GM21717 (cell line): ENCODE measurements at regions not wholly inside any gene's neighbourhood (a gene's known extent, or its start where the extent isn't known, plus 50 kb on each side); places are given as distances from the start of the nearest gene placed in this dataset.

Experiments used
- ATAC-seq: cut with Tn5 transposase; IDR thresholded peaks from one replicate; pipeline ENCODE4 v1.9.1; 2021; ENCODE audit warnings: mild to moderate bottlenecking, moderate library complexity; ENCODE audit not compliant: unreplicated experiment

GRCh38 chr16:86710602-86710950, 132.2 kb downstream of the FOXL1 start:
- no peak for ATAC-seq

GRCh38 chr16:86712158-86713009, 134.0 kb downstream of the FOXL1 start:
- ATAC-seq = no peak

DNA sequence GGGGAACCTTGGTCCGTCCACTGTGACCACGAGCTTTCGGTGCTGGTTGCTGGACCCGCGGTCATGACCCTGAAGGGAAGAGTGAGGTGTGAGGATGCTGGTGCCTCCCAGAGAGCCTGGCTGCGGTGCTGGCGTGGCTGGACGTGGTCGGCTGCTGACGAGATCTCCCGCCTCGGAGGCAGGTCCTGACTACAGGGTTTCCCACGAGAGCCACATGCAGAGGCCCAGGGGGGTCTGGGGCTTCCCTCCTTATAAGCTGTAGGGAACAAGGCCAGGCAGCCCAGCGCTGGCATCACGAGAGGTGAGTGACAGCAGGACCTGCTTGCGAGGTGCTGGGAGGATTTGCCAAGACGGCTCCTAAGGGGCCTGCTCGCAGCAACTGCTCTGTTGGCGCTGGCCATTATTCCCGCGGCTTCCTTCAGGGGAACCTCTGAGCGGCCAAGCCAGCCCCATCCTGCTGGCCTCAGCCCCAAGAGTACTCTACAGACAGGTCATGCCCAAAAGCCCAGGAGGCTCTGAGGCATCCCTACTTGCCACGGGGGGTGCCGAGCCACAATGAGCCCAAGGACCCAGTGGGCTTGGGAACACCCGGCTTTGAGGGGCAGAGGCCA, 134.8 kb downstream of the FOXL1 start:
- no peak for ATAC-seq

DNA sequence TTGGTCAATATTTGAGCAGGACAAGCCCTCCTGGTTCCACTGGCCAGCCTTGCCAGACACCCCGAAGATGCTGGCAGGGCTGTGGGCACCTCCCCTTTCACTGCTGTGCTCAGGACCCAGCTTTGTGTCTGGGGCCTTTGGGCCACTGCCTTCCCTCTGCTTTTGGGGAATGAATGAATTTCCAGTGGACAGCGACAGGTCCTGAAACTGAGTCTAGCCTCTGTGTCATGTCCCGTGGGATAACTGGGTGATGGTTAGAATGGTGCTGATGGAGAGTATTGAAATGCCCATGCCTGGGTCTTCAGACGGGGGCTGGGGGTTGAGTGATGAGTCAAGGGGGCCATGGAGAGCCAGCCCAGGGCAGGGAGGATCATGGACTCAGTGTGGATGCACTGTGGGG, 135.8 kb downstream of the FOXL1 start:
- no peak for ATAC-seq

DNA sequence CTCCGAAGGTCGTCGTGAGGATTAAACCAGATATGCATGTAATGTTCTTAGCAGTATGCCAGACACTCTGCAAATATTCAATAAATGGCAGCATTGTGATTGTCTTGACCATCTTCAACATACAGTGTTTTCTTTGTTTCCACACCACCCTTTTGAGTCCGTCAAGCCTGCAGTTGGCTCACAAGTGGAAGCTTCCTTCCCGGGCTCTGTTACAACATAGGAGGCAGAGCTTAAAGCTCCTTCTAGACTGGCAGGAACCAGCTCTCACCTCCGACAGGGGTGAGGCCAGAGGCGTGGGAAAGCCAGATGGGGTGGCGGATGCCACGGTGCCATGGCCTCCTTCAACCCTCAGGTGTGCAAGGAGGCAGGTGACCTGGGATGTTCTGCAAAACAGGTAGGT, 138.3 kb downstream of the FOXL1 start:
- ATAC-seq = no peak

GRCh38 chr16:86718118-86718517, 139.8 kb downstream of the FOXL1 start:
- no peak for ATAC-seq

GRCh38 chr16:86722970-86723369, 144.6 kb downstream of the FOXL1 start:
- ATAC-seq = no peak

DNA sequence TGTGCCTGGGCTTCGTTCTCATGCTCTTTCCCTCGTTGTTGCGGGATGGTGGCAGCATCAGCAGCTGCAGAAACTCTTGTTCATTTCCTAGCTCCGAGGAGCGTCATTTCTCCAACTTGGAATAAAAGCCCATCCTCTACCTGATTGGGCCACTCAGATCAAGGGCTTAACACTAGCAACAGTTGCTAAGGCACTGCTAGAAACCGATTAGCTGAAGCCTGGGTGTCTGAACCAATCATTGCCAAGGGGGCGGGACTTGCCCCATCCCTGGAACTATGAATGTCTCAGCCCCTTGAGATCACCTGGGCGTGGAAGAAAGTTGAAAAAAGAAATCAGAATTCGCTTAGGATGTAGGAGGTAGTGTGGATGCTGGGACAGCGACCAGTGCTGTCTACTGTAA, 145.3 kb downstream of the FOXL1 start:
- no peak for ATAC-seq

- no peak for ATAC-seq
Measured at GRCh38 chr16:86725401-86725800, 147.1 kb downstream of the FOXL1 start.

GRCh38 chr16:86726340-86726739, 148.0 kb downstream of the FOXL1 start:
- no peak for ATAC-seq

- ATAC-seq = no peak
Measured at GRCh38 chr16:86727131-86727530, 148.8 kb downstream of the FOXL1 start.

DNA sequence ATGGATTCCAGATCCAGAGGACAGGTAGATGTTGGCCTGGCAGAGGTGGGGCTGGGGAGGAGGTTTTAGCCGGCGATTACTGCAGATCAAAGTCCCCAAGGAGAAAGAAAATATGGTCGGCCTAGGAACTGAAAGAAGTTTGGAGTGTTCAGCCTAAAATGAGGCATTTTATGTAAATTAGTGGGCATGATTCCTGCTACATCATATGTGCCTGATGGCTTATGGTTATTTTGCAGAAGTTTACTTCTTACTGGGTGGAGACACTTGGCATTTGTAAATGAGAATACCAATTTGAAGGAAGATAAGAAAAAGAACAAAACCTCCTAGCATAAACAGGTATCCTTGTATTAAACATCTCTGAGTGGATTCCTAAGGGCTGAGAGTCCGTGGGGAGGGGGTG, 149.3 kb downstream of the FOXL1 start:
- ATAC-seq = no peak

DNA sequence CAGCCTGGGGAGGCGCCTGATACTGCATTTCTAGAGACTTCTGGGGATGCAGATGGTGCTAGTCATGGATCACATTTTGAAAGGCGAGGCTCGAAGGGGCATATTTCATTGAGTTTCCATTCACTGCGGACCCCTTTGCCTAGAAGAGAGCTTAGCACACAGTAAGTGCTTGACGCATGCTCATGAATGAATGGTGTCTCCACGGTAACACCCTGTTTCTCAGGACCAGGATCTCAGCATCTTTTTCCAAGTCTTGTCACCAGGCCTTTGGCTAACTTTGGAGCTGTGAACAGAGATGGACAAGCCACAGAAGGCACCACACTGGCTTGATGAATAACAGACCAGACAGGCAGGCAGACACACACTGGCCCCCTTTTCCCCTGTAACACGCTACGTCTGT, 151.3 kb downstream of the FOXL1 start:
- no peak for ATAC-seq

DNA sequence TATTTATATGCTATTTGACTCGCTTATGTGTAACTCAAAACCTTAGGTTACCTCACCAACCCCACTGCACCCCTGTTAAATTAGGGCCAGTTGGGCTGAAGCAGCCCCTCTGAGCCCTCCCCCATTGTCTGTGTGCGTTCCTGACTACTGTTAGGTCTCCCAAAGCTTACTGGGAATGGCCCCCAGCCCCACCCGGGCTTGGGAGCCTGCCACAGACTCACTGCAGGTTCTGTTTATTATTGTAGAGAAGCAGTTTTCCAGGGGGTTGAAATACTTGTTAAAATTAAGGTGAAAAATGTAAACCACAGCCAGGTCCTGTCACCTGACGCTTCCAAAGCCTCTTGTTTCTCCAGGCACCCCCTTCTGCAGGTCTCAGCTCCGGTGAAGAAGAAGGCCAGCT, 151.7 kb downstream of the FOXL1 start:
- ATAC-seq = no peak

DNA sequence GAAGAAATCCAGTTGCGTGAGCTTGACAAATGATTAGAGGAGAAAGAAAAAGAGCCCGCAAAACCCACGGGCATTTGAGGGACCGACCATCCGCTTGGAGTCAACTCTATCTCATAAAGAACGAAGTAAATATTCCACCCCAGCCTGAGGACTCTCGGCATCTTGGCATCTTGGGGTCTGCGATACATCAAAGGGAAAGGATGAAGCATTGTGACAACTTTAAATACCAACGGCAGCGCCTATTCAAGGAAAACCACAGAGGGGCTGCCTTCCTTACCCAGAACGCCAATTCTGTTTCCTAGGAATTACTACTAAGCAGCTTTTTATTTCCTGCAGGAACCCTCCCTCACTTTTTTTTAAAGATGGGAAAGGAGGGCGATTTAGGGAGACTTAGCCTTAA, 152.2 kb downstream of the FOXL1 start:
- no peak for ATAC-seq

DNA sequence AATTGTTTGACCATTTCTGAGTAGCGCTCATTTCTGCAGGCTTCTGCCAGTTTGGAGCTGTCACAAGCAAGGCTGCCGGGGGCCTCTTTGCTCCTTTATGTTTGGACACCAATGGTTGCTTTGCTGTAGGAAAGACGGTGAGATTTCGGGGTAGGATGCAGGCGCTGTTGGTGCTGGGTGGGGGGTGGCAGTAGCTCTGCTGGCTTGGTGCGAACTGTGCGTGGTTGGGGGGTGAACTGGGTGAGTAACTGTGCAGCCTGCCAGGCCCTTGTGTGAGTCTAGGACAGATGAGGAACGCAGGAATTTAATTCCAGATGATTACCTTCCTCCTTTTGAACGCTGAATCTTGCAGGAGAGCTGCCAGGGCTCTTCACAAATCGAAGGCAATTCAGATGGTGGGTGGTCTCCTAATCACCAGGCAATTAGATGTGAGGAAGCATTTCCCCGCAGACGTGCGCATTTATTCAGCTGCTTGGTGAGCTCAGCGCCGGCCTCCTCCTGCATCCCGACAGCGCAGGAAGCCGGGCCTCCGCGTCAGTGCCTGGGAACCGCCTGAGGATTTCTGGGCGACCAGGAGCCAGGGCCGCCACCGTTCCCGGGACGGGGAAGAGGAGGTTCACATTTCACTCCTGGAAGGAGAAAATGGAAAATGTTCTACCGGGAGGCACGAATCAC, 154.4 kb downstream of the FOXL1 start:
- no peak for ATAC-seq

DNA sequence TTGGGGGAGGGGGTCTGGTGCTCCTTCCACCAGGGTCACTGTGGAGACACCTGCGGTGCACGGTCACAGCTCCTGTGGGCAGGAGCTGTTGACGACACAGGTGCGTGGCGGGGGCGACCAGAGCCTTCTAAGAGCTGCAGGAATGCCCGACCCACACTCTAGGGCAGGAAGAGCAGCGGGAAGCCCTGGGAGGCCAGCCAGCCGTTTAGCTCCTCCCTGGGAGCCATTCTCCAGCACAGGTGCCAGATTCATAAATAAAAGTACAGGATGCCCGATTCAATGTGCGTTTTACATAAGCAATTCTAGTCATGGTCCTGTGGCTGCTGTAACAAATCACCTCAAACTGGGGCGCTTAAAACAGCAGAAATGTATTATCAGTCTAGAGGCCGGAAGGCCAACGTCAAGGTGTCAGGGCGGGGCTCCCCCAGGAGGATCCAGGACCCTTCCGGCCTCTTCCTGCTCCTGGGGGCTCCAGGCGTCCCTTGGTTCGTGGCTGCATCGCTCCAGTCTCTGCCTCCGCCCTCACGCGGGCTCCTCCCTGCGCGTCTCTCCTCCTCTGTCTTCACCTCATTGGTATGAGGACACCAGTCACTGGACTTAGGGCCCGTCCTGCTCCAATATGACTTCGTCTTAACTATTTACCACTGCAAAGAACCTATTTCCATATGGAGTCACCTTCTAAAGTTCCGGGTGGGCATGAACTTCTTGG, 155.4 kb downstream of the FOXL1 start:
- no peak for ATAC-seq

GRCh38 chr16:86734543-86735460, 156.5 kb downstream of the FOXL1 start:
- no peak for ATAC-seq

GRCh38 chr16:86735727-86736126, 157.4 kb downstream of the FOXL1 start:
- no peak for ATAC-seq

GRCh38 chr16:86736502-86736901, 158.2 kb downstream of the FOXL1 start:
- no peak for ATAC-seq
